DOHH2 (cell line): ENCODE measurements at regions not wholly inside any gene's neighbourhood (a gene's known extent, or its start where the extent isn't known, plus 50 kb on each side); places are given as distances from the start of the nearest gene placed in this dataset.

Experiments
- CTCF ChIP-seq: fragments of 200-600 bp; sonication (generic); IDR thresholded peaks from one replicate; pipeline ENCODE4 v1.5.1; 2014; ENCODE audit warnings: antibody characterized with exemption, mild to moderate bottlenecking, low read depth, low read length; ENCODE audit not compliant: poor library complexity, severe bottlenecking
- EZH2phosphoT487 ChIP-seq: fragments of 200-600 bp; sonication (generic); IDR thresholded peaks from 2 replicates; pipeline ENCODE4 v1.6.1; 2017; ENCODE audit warnings: borderline replicate concordance, mild to moderate bottlenecking, antibody characterized with exemption, low read length, moderate library complexity, mixed read lengths

GRCh38 chr4:43410636-43411035 is 518.1 kb downstream of the GRXCR1 start:
- TF ChIP-seq CTCF, result no peak
- no peak for TF ChIP-seq EZH2phosphoT487
